Right renal pelvis (tissue), 4 donors: ENCODE measurements at regions not wholly inside any gene's neighbourhood (a gene's known extent, or its start where the extent isn't known, plus 50 kb on each side); places are given as distances from the start of the nearest gene placed in this dataset.

Experiments used
- DNase-seq, 4 donors: peaks; one replicate each; pipeline ENCODE4 v3.0.0-alpha.2; 2013; ENCODE audit warnings: low read depth in 4 of 4, low spot score in 3 of 4, missing footprints in 1 of 4

DNA sequence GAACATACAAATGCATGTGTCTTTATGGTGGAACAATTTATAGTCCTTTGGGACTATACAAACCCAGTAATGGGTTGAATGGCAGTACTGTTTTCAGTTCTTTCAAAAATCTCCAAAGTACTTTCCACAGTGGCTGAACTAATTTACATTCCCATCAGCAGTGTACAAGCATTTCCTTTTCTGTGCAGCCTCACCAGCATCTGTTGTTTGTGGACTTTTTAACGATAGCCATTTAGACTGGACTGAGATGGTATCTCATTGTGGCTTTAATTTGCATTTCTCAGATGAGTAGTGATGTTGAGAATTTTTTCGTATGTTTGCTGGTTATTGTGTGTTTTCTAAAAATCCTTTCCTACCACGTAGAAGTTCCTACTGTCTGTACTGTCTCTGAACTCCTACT is 327.2 kb upstream of the ZFP64 start:
- DNase-seq: no peak

DNA sequence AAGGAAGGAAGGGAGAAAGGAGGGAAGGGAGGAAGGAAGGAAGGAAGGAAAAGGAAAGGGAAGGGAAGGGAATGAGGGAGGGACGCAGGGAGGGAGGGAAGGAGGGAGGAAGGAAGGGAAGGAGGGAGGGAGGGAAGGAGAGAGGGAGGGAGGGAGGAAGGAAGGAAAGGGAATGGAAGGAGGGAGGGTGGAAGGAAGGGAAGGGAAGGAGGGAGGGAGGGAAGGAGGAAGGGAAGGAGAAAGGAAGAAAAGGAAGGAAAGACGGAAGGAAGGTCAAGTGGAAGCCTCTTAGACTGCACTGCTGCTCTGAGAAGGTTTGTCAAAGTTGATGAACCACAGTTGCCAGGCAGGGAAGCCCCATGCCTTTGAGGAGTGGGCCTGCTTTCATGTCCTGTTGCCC is 324.3 kb upstream of the ZFP64 start:
- DNase-seq: no peak

DNA sequence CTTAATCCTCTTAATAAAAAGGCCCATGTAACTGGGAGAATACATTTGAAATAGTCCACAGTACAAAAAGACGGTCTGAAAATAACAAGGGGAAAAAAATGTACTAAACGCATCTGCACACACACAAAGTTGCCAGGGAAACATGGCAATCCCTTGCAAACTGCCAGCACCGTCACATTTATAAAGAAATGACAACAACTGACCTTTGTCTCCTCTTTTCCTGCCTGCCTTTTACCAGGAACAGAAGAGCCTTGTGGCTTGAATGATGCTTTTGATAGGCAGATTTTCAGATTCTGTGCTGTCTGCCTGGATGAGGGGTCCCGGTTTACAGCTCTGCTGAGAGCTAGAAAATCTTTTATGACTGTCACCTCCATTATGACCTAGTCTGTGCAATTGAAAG is 308.6 kb upstream of the ZFP64 start:
- DNase-seq: no peak

DNA sequence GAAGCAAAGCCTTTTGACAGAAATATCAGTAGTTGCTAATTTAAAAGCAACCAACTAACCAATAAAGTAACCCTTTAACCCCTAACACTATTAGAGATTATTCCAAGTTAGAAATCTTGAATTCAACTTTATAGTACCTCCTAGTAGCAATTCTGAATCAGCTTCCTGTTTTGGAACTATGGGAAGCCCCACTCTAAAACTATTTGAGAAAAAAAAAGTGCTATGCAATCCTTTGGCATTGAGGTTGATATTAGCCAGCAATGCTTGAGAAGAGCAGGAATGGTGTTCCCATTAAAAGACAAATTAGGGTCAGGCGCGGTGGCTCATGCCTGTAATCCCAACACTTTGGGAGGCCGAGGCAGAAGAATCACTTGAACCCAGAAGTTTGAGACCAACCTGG is 306.2 kb upstream of the ZFP64 start:
- DNase-seq: no peak

DNA sequence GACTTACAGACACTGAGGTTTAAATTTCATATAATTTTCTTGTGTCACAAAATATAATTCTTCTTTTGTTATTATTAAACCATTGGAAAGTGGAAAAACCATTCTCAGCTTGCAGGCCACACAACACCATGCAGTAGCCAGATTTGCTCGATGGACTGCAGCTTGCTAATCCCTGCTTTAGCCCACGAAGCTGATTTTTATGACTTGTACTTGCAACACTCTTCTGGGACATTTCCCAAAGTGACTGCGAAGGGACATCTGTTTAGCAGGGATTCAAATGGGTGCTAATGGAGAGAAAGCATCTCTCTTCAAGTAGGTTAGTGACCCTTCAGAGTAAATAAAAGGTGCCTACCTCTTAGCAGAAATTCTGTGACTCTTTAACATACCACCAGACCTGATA is 304.6 kb upstream of the ZFP64 start:
- no peak for DNase-seq

DNA sequence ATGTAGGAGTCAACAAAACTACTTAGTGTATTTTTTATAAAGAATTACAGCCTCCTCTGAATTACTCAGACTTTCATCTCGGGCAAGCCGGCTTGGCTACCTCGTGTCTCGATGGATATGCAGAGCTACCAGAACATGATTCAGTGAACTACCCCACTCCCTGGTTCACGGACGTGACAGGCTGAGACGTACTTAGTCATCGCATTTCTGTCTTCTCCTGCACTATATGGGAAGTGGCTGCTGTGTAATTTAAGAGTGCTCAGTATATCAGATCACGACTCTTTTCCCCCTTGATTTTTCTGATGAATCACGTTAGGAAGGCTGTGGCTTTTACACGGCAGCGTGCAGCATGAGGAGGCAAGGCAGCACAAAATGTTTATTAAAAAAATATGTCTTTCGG is 302.7 kb upstream of the ZFP64 start:
- DNase-seq: no peak

DNA sequence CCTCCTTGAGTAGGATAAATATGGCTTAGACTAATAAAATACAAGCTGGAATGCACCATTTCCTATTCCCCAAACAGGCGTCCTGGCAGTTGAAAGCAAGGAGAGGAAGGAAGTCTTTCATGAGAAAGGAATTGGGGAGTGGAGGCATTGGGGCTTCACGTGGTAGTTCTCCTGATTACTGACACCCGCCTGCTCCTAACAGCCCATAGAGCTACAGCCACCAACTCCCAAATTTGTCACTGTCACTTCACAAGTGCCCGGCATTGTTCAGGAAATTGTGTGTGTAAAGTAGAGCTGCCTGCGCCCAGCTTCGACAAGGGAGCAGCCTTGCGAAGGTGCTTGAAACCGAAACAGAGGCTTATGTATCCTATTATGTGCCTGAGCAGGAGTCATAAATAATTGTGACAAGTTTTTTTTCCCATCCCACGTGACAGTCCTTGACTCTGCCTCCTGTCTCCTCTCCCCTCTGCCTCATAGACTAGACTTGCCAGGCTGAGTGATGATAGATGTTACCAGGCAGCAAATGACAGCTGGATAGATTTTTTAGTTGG is 301.7 kb upstream of the ZFP64 start:
- peak; percentile 43 to 59 (median 48) for DNase-seq

DNA sequence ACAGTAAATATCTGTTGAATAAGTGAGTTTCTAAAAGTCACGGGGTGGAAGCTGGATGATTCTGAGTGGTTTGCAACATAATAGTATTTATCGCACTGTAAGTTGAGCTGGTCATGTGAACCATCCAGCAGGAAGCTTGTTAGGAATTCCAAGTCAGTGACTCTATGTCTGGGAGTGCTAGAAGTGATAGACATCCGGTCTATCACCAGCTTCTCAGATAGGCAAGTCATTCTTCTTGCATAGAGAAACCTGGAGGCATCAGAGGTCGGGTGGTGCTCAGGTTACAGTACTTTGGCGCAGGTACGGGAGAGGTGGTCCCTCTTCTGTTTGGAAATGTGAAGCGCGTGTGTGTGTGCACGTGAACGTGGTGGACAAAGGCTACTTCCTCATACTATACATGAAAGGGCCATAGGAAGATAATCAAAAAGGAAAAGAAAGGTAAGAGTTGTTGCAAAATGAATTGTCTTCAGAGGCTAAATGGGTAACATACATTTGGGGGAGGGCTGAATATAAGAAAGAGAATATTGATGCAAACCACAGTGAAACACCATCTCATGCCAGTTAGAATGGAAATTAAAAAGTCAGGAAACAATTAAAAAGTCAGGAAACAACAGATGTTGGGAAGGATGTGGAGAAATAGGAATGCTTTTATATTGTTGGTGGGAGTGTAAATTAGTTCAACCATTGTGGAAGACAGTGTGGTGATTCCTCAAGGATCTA is 299.3 kb upstream of the ZFP64 start:
- no peak for DNase-seq

DNA sequence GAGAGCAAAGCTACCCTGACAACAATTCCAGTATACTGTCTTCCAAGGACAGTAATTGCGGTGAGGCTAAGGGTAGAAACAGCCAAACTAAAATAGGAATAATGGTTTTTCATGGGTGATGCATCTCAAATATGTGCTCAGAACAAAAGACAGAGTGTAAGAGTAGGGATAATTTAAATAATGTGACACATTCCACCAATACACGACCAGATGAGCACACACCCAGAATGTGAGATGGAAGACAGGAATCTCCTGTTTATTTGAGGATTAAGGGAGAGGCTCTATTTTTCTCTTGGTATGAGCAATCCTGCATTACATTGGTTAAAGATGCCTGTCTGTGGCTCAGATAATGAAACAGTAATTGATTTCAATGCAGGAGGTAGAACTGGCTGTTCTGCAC is 292.9 kb upstream of the ZFP64 start:
- no peak for DNase-seq

DNA sequence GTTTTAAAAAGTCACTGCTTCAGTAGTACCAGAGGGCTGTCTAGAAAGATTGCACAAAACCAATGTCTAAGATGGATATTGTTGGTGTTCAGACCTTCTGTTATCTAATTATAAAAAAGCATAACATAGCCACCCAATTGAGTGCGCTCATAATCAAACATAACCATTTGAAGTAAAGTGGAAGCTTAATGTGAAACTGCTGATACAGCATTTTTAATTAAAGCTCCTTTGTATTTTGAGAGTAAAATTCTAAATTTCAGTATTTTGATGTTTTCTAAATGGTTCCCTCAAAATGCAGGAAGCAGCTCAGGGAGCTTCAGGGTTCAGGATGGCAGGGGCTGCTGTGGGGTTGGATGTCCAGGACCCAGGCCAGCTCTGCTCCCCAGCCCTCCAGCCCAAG is 291.8 kb upstream of the ZFP64 start:
- DNase-seq: no peak

DNA sequence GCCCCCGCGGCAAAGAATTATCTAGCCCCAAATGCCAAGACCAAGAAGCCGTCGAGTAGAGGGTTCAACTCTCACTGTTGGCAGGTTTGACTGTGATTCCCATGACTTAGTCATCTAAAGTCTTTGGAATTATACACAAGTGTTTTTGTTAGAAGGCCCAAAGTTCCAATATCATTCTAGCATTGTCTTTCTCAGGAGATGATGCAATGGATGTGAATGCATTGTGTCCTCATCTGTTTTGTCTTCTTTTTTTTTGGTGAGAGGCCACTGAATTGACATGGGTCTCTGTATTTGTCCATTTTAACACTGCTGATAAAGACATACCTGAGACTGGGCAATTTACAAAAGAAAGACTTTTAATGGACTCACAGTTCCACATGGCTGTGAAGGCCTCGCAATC is 290.5 kb upstream of the ZFP64 start:
- no peak for DNase-seq

DNA sequence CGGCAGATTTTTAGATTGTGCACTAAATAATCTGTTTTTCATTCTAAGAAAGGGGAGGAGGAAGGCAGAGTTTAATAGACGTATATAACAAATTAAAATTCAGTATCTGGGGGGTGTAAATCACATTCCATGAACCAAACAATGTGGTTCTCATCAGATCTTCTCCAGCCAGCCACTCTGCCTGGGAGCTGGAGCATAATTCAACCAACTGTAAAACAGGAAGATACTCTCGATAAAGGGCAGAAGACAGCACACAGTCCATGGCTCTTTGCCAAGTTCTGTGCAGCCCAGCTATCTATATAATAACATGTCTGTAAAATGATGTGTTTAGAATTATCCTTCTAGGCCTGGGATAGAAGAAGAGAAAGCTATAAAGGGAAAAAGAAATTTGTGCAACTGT is 289.9 kb upstream of the ZFP64 start:
- peak in 2 of 4 donors; percentile 33 to 49 for DNase-seq

DNA sequence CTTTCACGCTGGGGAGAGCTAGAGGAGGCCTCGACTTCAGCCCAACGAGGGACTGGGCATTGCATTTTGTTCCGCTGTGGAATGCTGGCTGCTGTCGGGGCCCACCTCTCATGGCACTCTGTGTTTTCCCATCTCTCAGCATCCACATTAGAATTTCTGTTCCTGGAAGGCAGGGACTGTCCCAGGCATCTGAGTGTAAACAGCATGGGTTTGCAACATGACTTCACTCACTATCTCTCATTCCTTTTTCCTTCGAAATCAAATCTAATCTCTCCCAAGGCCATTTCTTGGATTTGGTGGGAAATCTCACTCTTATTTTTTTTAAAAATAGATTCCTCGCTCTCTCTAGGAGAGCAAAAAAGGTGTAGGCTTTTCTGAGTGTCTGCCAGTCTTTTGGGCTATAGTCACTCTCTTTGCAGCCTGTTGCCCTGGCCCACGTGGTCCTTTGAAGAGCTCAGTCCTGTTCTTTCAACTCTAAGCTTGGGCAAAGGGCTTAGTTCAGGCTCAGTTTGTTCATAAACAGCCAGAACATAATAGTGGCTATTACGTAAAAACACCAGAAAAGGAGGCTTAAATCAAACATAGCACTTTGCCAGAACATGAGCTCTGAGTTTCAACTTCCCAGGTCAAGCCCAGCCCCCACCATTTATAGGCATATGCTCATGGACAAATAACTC is 284.6 kb upstream of the ZFP64 start:
- no peak for DNase-seq

DNA sequence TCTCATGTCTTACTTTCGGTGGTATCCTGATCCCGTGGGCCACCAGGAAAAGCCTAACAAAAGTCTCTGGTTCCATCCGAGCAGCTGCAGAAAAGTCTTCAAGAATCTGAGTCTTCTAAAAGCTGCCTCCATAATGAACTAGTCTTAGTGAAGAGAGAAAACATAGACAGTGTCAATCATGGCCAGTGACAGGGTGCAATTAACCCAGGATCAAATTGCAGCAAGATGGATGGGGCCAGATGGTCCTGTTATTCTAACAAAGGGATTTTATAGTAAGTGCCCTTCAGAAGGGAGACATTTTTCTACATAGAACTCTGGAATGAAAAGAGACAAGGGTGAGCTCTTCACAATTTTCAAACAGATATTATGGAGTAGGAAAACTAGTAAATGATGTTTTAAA is 281.6 kb upstream of the ZFP64 start:
- DNase-seq: no peak

DNA sequence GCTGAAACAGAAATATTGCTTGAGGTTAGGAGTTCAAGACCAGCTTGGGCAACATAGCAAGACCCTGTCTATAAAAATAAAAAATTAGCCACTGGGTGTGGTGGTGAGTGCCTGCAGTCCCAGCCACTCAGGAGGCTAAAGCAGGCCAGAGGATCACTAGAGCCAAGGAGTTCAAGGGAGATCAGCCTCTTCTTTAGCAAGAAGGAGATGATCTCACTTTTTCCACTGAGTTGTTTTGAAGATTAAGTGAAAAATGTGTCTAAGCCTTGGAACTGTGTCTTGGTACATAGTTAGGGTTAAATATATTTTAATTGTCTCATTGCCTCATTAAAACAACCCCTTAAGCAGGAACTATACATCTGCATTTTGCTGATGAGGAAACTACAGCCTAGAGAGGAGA is 279.0 kb upstream of the ZFP64 start:
- no peak for DNase-seq

DNA sequence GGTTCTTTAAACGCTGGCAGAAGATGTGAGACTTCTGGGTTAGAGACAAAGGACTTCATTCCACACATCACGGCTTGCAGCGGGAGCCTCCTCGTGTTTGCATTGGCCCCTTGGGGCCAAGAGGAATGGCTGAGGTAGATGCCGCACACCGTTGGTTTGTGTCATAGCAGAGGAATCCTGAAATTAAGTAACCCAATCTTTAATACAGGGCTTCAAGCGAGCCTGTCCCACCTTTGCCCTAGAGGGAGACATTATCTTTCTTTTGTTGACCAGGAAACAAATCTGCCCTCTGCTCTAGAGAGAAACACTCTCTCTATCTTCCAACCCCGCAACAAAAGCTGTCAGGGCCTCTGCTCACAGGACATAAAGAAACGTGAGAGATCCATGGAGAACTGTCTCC is 277.5 kb upstream of the ZFP64 start:
- DNase-seq: no peak

DNA sequence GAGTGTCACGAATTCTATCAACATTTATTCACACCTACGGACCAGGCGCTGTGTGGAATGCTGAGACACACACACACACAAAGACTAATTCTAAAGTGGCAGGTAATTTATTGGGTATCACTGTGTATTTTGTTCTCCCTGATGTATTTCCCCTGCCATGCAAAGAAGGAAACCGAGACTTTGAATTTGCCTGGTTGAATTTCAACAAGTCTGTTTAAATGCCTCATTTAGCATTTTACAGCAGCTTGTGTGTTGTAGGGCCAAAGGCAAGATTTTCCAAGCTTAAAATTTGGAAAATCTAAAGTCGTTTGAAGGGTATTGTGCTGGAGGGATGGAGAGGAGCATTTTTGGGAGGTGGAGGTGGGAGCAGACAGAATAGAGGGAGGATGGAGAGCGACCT is 274.4 kb upstream of the ZFP64 start:
- no peak for DNase-seq

DNA sequence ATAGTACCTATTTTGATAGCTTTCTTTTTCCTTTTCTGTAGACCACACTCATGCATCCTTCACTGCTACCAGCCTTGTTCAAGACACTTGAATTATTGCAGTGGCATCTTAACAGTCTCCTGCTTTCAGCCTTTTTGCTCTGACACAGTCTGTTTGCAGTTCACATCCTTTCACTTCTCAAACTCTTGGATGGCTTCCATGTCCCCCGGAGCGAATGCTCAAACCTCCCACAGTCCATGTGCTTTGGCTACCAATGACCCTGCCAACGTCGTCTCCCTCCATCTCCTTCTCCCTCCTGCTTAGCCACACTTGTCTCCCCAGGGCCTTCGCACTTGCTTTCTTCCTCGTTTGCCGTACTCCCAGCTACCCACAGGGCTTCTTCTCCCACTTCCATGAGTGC is 270.0 kb upstream of the ZFP64 start:
- DNase-seq: no peak

DNA sequence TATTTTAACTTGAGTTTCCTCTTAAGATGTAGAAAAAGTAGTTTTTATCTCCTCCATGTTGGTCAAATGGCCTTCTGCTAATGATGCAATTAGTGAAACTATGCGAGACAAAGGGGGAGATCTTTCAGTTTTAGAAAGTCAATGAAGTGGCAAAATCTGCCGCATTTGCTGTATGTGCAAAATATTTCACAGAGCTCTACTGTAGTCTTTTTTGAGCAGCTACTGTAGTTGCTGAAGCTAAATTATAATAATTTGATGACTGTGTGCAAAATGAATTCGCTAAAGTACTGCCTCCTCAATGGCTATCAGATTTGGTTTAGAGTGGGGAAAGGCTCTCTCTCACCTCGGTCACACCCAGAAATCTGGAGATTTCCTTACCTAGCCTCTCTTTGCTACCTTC is 267.6 kb upstream of the ZFP64 start:
- no peak for DNase-seq

DNA sequence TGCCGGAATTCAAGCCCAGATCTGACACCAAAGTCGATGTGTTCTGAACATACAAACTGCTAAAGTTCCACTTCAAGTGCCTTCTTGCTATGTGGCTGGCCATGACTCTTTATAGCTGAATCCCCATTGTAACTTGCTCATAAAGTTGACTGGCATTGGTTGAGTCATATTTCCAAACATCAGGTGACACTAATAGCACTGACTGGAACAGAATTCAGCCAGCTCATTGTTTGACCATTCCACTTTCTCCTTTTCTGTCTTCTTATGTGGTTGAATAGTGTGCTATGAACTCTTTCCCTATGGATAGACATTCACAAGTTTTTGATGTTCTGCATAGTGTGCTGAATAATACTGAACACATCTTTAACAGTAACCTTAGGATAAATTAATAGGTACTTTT is 266.2 kb upstream of the ZFP64 start:
- no peak for DNase-seq

DNA sequence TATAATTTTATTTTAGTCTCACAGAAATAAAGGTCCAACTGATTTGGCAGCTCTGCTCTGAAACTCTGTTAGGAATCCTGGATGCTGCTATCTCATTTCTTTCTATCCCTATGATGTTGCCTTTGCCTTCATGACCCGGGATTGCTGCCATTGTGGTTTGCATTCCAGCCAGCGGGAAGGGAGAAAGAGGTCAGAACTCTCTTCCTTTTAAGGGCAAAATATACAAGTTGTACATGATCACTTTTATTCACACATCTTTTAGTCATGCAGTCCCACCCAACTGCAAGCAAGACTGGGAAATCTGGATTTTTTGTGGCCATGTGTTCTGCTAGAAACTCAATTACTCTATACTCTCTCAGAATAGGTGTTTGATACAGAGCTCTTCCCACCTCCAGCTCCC is 263.1 kb upstream of the ZFP64 start:
- DNase-seq: no peak

DNA sequence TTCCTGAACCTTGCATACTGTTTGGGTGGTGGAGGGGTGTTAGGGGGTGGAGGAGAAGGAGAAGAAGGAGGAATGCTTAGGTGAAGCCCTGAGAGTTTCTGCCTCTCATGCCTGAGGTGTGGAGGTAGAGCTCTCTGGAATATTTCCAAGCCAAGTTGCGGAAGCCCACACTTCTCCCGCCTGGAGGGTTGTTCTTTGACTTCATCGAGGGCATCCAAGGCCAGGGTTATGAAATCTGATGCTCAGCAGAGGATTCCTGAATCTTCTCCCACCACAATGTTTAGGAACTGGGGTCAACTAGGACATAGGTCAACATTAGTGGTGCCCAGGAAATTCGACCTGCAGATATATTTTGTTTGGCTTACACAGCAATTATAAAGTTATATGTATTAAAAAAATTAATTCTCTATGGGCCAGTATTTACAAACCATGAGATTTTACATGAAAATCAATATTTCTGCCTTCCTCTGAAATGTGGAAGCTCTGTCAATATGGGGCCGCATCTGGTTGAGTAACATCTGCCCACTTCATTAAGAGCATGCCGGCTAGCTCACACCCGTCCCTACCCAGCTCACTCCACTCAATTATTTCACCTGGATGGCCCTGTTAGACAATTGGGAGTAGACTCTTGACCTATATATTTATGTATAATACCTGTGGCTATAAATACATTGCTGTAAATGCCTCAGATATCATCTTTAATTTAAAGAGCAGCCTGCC is 257.1 kb upstream of the ZFP64 start:
- DNase-seq: no peak
